Activated T-cell treated with anti-CD3 and anti-CD28 coated beads for 1 hour (primary cell): ENCODE measurements at regions not wholly inside any gene's neighbourhood (a gene's known extent, or its start where the extent isn't known, plus 50 kb on each side); places are given as distances from the start of the nearest gene placed in this dataset.
"Not testable (repeated sequence)": the region's sequence is repeated elsewhere in the genome, so short reads cannot be mapped to it uniquely, and the experiment has no call there.

Source experiments
- DNase-seq: peaks from one replicate; pipeline ENCODE4 v3.0.0-alpha.2; 2020; ENCODE audit warnings: low read depth

GRCh38 chr11:38155856-38156255 is 1557.8 kb upstream of the RAG2 start:
- DNase-seq = no peak

- no peak for DNase-seq
These were observed 1555.9 kb upstream of the RAG2 start for GRCh38 chr11:38153985-38154384.

GRCh38 chr11:38143852-38144251 is 1545.8 kb upstream of the RAG2 start:
- no peak for DNase-seq

GRCh38 chr11:38138972-38139371 is 1540.9 kb upstream of the RAG2 start:
- DNase-seq = no peak

GRCh38 chr11:38136887-38137286 is 1538.9 kb upstream of the RAG2 start:
- no peak for DNase-seq

- no peak for DNase-seq
These were observed 1533.5 kb upstream of the RAG2 start for GRCh38 chr11:38131535-38131934.

- DNase-seq = no peak
These were observed 1532.9 kb upstream of the RAG2 start for GRCh38 chr11:38130976-38131375.

- DNase-seq = no peak
These were observed 1532.5 kb upstream of the RAG2 start for GRCh38 chr11:38130514-38130913.

- no peak for DNase-seq
These were observed 1525.6 kb upstream of the RAG2 start for GRCh38 chr11:38123673-38124072.

- not testable (repeated sequence) for DNase-seq
These were observed 1518.6 kb upstream of the RAG2 start for GRCh38 chr11:38116616-38117015.

GRCh38 chr11:38115381-38115780 is 1517.3 kb upstream of the RAG2 start:
- not testable (repeated sequence) for DNase-seq

- no peak for DNase-seq
These were observed 1502.9 kb upstream of the RAG2 start for GRCh38 chr11:38100836-38101462.

GRCh38 chr11:38095268-38095667 is 1497.2 kb upstream of the RAG2 start:
- DNase-seq = no peak

- no peak for DNase-seq
These were observed 1491.7 kb upstream of the RAG2 start for GRCh38 chr11:38089726-38090125.

GRCh38 chr11:38060920-38061319 is 1462.9 kb upstream of the RAG2 start:
- no peak for DNase-seq

GRCh38 chr11:38060136-38060535 is 1462.1 kb upstream of the RAG2 start:
- no peak for DNase-seq

- DNase-seq = no peak
These were observed 1448.6 kb upstream of the RAG2 start for GRCh38 chr11:38046571-38047135.

GRCh38 chr11:38043060-38043459 is 1445.0 kb upstream of the RAG2 start:
- DNase-seq = no peak

- no peak for DNase-seq
These were observed 1440.7 kb upstream of the RAG2 start for GRCh38 chr11:38038777-38039176.

- DNase-seq = no peak
These were observed 1421.2 kb upstream of the RAG2 start for GRCh38 chr11:38019072-38019775.

GRCh38 chr11:38014405-38014804 is 1416.4 kb upstream of the RAG2 start:
- no peak for DNase-seq

- no peak for DNase-seq
These were observed 1415.1 kb upstream of the RAG2 start for GRCh38 chr11:38013157-38013556.

GRCh38 chr11:38011496-38011895 is 1413.5 kb upstream of the RAG2 start:
- DNase-seq = no peak

GRCh38 chr11:38009932-38010331 is 1411.9 kb upstream of the RAG2 start:
- DNase-seq = no peak
